ENCODE measurements at regions not wholly inside any gene's neighbourhood (a gene's known extent, or its start where the extent isn't known, plus 50 kb on each side); places are given as distances from the start of the nearest gene placed in this dataset.
"Not testable (repeated sequence)": the region's sequence is repeated elsewhere in the genome, so short reads cannot be mapped to it uniquely, and the experiment has no call there.

DNA sequence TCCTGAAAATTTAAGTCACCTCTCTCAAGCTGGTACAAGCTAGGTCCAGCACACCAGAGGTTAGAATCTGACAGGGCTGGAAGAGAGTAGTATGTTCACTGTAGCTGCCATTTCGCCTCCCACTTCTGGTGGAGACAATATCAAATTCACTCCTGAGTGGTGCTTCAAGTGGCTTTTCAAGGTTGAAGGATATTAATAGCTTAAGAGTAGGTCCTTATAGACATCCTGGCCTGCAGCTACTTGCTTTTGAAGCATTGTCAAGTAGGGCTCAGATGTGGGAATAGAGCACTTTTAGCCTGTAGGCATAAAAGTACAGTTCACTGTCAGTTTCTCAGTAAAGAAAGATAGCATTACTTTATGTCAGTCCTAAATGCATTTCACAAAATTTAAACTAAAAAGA lies 270.5 kb upstream of the PLPP4 start:
- no peak overlapping the region for H3K4me3 ChIP-seq (ENCODE audit: low read depth, low read length)
- TF ChIP-seq CTCF (IDR thresholded peaks at IDR 0.05; ENCODE audit: borderline replicate concordance, insufficient read depth, low read depth, low read length): no peak

GRCh38 chr10:120187168-120187567 lies 269.9 kb upstream of the PLPP4 start:
- H3K4me3 ChIP-seq (ENCODE audit: low read depth, low read length): not testable (repeated sequence)

- no peak for TF ChIP-seq CTCF (IDR thresholded peaks at IDR 0.05; ENCODE audit: borderline replicate concordance, insufficient read depth, low read depth, low read length)
- no peak overlapping the region for H3K4me3 ChIP-seq (ENCODE audit: low read depth, low read length)
Observed at GRCh38 chr10:120188950-120189349, 268.1 kb upstream of the PLPP4 start.

GRCh38 chr10:120195984-120196712 lies 260.9 kb upstream of the PLPP4 start:
- no peak overlapping the region for H3K4me3 ChIP-seq (ENCODE audit: low read depth, low read length)
- TF ChIP-seq CTCF (IDR thresholded peaks at IDR 0.05; ENCODE audit: borderline replicate concordance, insufficient read depth, low read depth, low read length): no peak

GRCh38 chr10:120204877-120205276 lies 252.2 kb upstream of the PLPP4 start:
- no peak for TF ChIP-seq CTCF (IDR thresholded peaks at IDR 0.05; ENCODE audit: borderline replicate concordance, insufficient read depth, low read depth, low read length)
- no peak overlapping the region for H3K4me3 ChIP-seq (ENCODE audit: low read depth, low read length)

- TF ChIP-seq CTCF (IDR thresholded peaks at IDR 0.05; ENCODE audit: borderline replicate concordance, insufficient read depth, low read depth, low read length): no peak
- no peak overlapping the region for H3K4me3 ChIP-seq (ENCODE audit: low read depth, low read length)
Observed at GRCh38 chr10:120205368-120206018, 251.5 kb upstream of the PLPP4 start.

DNA sequence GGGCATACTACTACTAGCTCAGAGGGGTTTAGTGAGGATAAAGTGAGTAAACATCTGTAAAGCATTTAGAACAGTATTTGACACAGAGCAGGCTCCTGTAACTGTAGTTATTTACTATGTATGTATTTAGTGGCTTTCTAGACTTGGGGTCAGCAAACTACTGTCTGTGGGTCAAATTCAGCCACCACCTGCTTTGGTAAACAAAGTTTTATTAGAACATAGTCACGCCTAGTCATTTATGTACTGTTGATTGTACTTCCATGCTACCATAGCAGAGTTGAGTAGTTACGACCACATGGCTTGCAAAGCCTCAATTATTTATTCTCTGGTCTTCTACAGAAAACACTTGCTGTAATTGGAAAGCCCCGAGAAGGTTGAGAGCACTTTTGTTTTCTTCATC lies 248.5 kb upstream of the PLPP4 start:
- no peak for TF ChIP-seq CTCF (IDR thresholded peaks at IDR 0.05; ENCODE audit: borderline replicate concordance, insufficient read depth, low read depth, low read length)

More for the DNA sequence above, 248.5 kb upstream of the PLPP4 start:
- no peak overlapping the region for H3K4me3 ChIP-seq (ENCODE audit: low read depth, low read length)
